ENCODE measurements at regions not wholly inside any gene's neighbourhood (a gene's known extent, or its start where the extent isn't known, plus 50 kb on each side); places are given as distances from the start of the nearest gene placed in this dataset.

DNA sequence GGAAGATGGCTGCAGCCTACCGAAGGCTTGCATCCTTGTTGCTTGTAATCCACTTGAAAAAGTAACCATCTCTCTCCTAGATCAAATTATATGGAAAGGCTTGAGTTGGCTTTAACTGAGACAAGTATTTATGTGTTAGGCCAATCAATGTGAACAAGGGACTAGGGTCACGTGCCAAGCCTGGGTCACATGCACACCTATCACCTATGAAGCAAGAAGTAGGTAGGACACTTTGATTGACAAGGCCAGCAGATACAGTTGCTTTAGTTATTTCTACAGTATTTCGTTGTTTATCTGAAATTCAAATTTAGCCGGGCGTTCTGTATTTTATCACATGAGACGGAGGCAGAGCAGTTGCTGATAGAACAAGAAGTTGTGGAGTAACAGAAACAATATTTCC is 212.3 kb upstream of the OTX2 start:
- DNase-seq (ENCODE audit: low read depth, low spot score), result no peak
- H3K27me3 Mint-ChIP-seq (ENCODE audit: low read depth), result no peaks in the 10 kb centered on the region
- H3K4me3 Mint-ChIP-seq, result no peak overlapping the region
- no peak overlapping the region for H3K27ac Mint-ChIP-seq (ENCODE audit: unreplicated experiment)
- H3K4me1 Mint-ChIP-seq, result no peaks in the 10 kb centered on the region
- peaks cover 2% of the 10 kb centered on the region for H3K36me3 Mint-ChIP-seq (ENCODE audit: low read depth)
- TF ChIP-seq, protein P1, sequence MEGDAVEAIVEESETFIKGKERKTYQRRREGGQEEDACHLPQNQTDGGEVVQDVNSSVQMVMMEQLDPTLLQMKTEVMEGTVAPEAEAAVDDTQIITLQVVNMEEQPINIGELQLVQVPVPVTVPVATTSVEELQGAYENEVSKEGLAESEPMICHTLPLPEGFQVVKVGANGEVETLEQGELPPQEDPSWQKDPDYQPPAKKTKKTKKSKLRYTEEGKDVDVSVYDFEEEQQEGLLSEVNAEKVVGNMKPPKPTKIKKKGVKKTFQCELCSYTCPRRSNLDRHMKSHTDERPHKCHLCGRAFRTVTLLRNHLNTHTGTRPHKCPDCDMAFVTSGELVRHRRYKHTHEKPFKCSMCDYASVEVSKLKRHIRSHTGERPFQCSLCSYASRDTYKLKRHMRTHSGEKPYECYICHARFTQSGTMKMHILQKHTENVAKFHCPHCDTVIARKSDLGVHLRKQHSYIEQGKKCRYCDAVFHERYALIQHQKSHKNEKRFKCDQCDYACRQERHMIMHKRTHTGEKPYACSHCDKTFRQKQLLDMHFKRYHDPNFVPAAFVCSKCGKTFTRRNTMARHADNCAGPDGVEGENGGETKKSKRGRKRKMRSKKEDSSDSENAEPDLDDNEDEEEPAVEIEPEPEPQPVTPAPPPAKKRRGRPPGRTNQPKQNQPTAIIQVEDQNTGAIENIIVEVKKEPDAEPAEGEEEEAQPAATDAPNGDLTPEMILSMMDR (conservative IDR thresholded peaks at IDR 0.05), result no peak
- peaks cover 5% of the 10 kb centered on the region for H3K9me3 Mint-ChIP-seq

DNA sequence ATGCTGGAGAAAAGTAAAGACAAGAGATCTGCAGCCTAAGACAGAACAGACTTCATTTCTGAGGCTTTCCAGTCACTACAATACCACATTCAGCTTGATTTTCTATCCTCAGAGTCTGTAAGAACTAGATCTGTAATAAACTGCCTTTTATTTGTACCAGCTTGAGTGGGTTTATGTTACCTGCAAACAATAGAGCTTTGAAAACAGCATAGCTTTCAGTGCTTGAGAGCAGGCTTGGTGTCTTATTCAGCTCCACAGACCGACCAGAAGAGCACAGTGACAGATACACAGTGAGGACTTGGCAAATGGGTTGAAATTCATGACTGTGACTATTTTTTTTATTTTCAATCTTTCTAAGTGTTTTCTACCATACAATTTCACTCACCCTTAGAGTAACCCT is 207.8 kb upstream of the OTX2 start:
- TF ChIP-seq, protein P1 (conservative IDR thresholded peaks at IDR 0.05), result no peak
- peaks cover 3% of the 10 kb centered on the region for H3K36me3 Mint-ChIP-seq (ENCODE audit: low read depth)
- no peaks in the 10 kb centered on the region for H3K27me3 Mint-ChIP-seq (ENCODE audit: low read depth)
- H3K27ac Mint-ChIP-seq (ENCODE audit: unreplicated experiment), result no peak overlapping the region
- DNase-seq (ENCODE audit: low read depth, low spot score), result no peak
- H3K4me1 Mint-ChIP-seq, result no peaks in the 10 kb centered on the region
- peaks cover 6% of the 10 kb centered on the region for H3K9me3 Mint-ChIP-seq
- H3K4me3 Mint-ChIP-seq, result no peak overlapping the region

DNA sequence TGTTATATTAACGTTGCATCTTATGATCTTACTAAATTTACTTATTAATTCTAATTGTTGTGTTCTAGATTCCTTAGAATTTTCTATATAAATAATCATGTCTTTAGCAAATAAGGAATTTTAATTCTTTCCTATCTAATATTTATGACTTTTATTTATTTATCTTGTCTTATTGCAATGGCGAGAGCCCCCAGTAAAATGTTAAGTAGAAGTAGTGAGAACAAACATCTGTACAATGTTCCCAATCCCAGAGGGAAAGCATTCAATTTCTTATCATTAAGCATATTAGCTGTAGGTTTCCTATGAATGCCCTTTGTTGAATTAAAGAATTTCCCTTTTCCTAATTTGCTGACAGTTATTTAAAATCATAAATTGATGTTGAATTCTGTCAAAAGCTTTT is 203.7 kb upstream of the OTX2 start:
- no peak overlapping the region for H3K4me3 Mint-ChIP-seq
- DNase-seq (ENCODE audit: low read depth, low spot score), result no peak

DNA sequence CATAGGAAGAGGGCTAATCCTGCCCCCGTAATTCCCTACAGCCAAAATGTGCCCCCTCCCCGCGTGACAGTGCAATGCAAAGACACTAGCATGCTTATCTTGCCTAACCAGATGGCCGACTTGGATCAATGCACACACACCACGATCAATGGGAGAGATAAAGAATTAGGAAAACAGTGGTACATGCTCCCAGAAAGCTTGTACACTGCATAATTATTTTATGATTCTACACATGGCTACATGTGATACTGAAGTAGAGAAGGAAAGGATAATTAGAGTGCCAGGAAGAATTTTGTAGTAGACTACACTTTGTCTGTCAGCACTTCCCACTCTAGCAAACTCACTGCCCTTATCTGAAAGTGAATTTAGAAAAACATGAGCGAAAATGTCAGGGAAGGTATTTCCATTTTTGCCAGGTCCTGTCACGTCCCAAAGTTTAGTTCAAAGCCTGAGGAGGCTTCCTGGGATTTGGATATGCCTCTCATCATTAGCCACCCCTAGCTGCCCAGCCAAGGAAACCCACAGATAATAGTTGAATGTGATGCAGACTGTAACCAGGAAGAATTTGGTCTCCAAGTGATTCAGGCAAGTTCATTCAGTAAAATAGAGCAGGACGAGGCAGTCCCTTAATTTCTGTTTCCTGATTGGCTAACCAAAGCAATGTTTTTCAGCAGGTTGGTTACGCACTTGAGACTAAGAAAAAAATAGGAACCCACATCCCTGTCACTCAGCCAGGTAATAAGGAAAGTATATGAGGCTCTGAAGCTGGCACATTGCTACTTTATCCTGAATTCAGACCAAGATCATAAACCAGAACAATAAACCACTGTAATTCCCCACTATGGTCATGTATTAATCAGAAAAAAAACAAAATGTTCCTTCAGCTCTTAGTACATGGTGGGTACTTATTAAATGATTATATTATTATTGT is 199.6 kb upstream of the OTX2 start:
- Mint-ChIP-seq H3K4me1 (peaks cover 25% of the 10 kb centered on the region), H3K27me3 (ENCODE audit: low read depth) (peaks cover 2% of the 10 kb centered on the region), H3K4me3 (no peak overlapping the region), H3K9me3 (peaks cover 6% of the 10 kb centered on the region), H3K36me3 (ENCODE audit: low read depth) (peaks cover 8% of the 10 kb centered on the region), H3K27ac (ENCODE audit: unreplicated experiment) (no peak overlapping the region)
- no peak for DNase-seq (ENCODE audit: low read depth, low spot score)
- TF ChIP-seq, protein P1 (conservative IDR thresholded peaks at IDR 0.05), result no peak

More for the DNA sequence above, 203.7 kb upstream of the OTX2 start:
- Mint-ChIP-seq H3K27ac (ENCODE audit: unreplicated experiment) (no peak overlapping the region), H3K36me3 (ENCODE audit: low read depth) (peaks cover 8% of the 10 kb centered on the region), H3K27me3 (ENCODE audit: low read depth) (no peaks in the 10 kb centered on the region), H3K9me3 (peaks cover 8% of the 10 kb centered on the region), H3K4me1 (peaks cover 10% of the 10 kb centered on the region)
- TF ChIP-seq, protein P1 (conservative IDR thresholded peaks at IDR 0.05), result no peak

DNA sequence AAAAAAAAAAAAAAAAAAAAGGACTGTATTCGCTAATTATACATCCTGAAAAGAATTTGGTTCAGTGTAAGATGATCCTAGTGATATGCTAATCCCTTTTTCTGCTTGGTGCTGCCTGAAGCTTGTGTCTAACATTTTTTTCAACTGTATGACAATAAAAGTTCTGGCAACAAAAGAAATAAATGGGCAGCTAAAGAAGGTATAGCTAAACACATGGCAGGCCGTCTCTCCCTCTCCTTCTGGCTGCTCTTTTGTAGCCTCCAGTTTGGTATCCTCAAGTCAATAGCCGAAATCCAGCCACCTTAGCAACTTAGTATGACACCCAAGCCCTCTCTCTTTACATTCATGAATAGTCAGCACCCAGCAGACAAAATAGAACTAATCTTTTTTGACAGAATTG is 198.3 kb upstream of the OTX2 start:
- Mint-ChIP-seq H3K27ac (ENCODE audit: unreplicated experiment) (peak overlapping the region; percentile 76), H3K27me3 (ENCODE audit: low read depth) (peaks cover 2% of the 10 kb centered on the region), H3K4me3 (no peak overlapping the region), H3K36me3 (ENCODE audit: low read depth) (peaks cover 6% of the 10 kb centered on the region), H3K9me3 (peaks cover 4% of the 10 kb centered on the region), H3K4me1 (peaks cover 25% of the 10 kb centered on the region)
- no peak for DNase-seq (ENCODE audit: low read depth, low spot score)
- TF ChIP-seq, protein P1 (conservative IDR thresholded peaks at IDR 0.05), result no peak
